Trophoblast cell (in vitro differentiated cells and primary cell): ENCODE measurements at regions not wholly inside any gene's neighbourhood (a gene's known extent, or its start where the extent isn't known, plus 50 kb on each side); places are given as distances from the start of the nearest gene placed in this dataset.

Experiments used
- DNase-seq, 2 donors: peaks; one replicate each; pipeline ENCODE4 v3.0.0-alpha.2; 2016
- H2AFZ ChIP-seq: 2 replicates; pipeline ENCODE4 v1.6.1; 2013; ENCODE audit warnings: low read length, moderate library complexity, mild to moderate bottlenecking; ENCODE audit not compliant: insufficient read depth, poor library complexity
- H2AK5ac ChIP-seq: 2 replicates; pipeline ENCODE4 v1.6.1; 2013; ENCODE audit warnings: mild to moderate bottlenecking, low read length
- H2BK120ac ChIP-seq: 2 replicates; pipeline ENCODE4 v1.6.1; 2013; ENCODE audit warnings: low read length, mild to moderate bottlenecking, moderate library complexity; ENCODE audit not compliant: insufficient read depth, poor library complexity
- H2BK12ac ChIP-seq: 2 replicates; pipeline ENCODE4 v1.6.1; 2013; ENCODE audit warnings: mild to moderate bottlenecking, low read length, moderate library complexity
- H2BK5ac ChIP-seq: 2 replicates; pipeline ENCODE4 v1.6.1; 2013; ENCODE audit warnings: low read length, low read depth, moderate library complexity, mild to moderate bottlenecking; ENCODE audit not compliant: poor library complexity
- H3K14ac ChIP-seq: 2 replicates; pipeline ENCODE4 v1.6.1; 2013; ENCODE audit warnings: mild to moderate bottlenecking, low read length
- H3K18ac ChIP-seq: 2 replicates; pipeline ENCODE4 v1.6.1; 2013; ENCODE audit warnings: mild to moderate bottlenecking, low read length
- H3K23ac ChIP-seq: 2 replicates; pipeline ENCODE4 v1.6.1; 2013; ENCODE audit warnings: low read length
- H3K27ac ChIP-seq: 2 replicates; pipeline ENCODE4 v1.5.1; 2013; ENCODE audit warnings: low read depth, mild to moderate bottlenecking, inconsistent platforms, low read length, moderate library complexity
- H3K27me3 ChIP-seq: 2 replicates; pipeline ENCODE4 v1.6.1; 2013; ENCODE audit warnings: inconsistent platforms, mild to moderate bottlenecking, low read length, moderate library complexity; ENCODE audit not compliant: insufficient read depth
- H3K36me3 ChIP-seq, 2 experiments: 1 replicate in 1 of 2; 2 replicates in 1 of 2; pipeline ENCODE4 v1.6.1; 2013; ENCODE audit warnings: low read length in 2 of 2, mild to moderate bottlenecking in 2 of 2, moderate library complexity in 1 of 2; ENCODE audit not compliant: insufficient read depth in 2 of 2, control insufficient read depth in 1 of 2
- H3K4ac ChIP-seq: 2 replicates; pipeline ENCODE4 v1.6.1; 2013; ENCODE audit warnings: low read depth, mild to moderate bottlenecking, low read length, moderate library complexity
- H3K4me1 ChIP-seq, 2 experiments: 1 replicate in 1 of 2; 2 replicates in 1 of 2; pipeline ENCODE4 v1.6.1; 2013; ENCODE audit warnings: low read length in 2 of 2, mild to moderate bottlenecking in 2 of 2, moderate library complexity in 1 of 2; ENCODE audit not compliant: insufficient read depth in 2 of 2, control insufficient read depth in 1 of 2
- H3K4me2 ChIP-seq: 2 replicates; pipeline ENCODE4 v1.6.1; 2013; ENCODE audit warnings: inconsistent platforms, mild to moderate bottlenecking, low read length, moderate library complexity
- H3K4me3 ChIP-seq: 2 replicates; pipeline ENCODE4 v1.5.1; 2013; ENCODE audit warnings: mild to moderate bottlenecking, low read depth, low read length, inconsistent platforms
- H3K79me1 ChIP-seq: one replicate; pipeline ENCODE4 v1.6.1; 2013; ENCODE audit warnings: low read length
- H3K79me2 ChIP-seq: 2 replicates; pipeline ENCODE4 v1.6.1; 2013; ENCODE audit warnings: low read length, mild to moderate bottlenecking; ENCODE audit not compliant: control insufficient read depth, insufficient read depth, poor library complexity
- H3K9ac ChIP-seq: 2 replicates; pipeline ENCODE4 v1.6.1; 2013; ENCODE audit warnings: mild to moderate bottlenecking, low read length
- H3K9me3 ChIP-seq: 2 replicates; pipeline ENCODE4 v1.6.1; 2013; ENCODE audit warnings: low read depth, mild to moderate bottlenecking, control low read depth, inconsistent platforms, low read length; ENCODE audit not compliant: insufficient read depth
- H4K12ac ChIP-seq: 2 replicates; pipeline ENCODE4 v1.6.1; 2013; ENCODE audit warnings: low read depth, mild to moderate bottlenecking, low read length, moderate library complexity
- H4K8ac ChIP-seq: 2 replicates; pipeline ENCODE4 v1.6.1; 2013; ENCODE audit warnings: low read depth, mild to moderate bottlenecking, low read length, moderate library complexity
- H4K91ac ChIP-seq: one replicate; pipeline ENCODE4 v1.6.1; 2013; ENCODE audit warnings: low read depth, mild to moderate bottlenecking, low read length, moderate library complexity
- WGBS: extraction: QIAGEN DNeasy Blood & Tissue Kit; methylation state at CpG from one replicate; pipeline ENCODE4 v1.1.7; 2013; ENCODE audit warnings: missing lambda C conversion rate; ENCODE audit not compliant: insufficient read length, insufficient coverage; ENCODE audit errors: extremely low coverage; 5-methylcytosine and 5-hydroxymethylcytosine counted together

DNA sequence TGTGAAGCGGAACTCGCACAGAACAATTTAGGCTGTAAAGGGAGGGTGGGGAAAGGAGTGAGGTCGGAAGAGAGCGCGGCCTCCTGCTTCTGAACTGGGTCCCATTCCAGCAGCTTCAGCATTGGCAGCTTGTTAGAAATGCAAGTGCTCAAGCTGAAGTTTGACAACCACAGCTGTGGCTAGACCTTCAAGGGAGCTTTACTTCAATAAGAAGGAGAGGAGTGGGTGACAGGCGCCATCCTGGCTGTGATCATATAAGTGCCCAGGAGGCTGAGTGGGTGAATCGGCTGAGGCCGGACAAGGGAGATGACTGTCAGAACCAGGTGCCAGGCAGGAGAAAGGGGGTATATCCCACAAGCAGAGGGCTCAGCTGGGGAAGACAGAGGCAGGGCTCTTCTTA lies 622.5 kb downstream of the GALR1 start:
- no peak overlapping the region for H3K9ac ChIP-seq
- no peak overlapping the region for H2AK5ac ChIP-seq
- no peak overlapping the region for H2AFZ ChIP-seq
- no CpG with 5 or more reads among the region's 8 CpGs for WGBS
- H3K36me3 ChIP-seq: no peaks in the 10 kb centered on the region
- no peaks in the 10 kb centered on the region for H3K27me3 ChIP-seq
- H3K27ac ChIP-seq: no peak overlapping the region
- no peak overlapping the region for H3K18ac ChIP-seq
- no peaks in the 10 kb centered on the region for H3K79me2 ChIP-seq
- no peak overlapping the region for H3K23ac ChIP-seq
- no peak overlapping the region for H3K4ac ChIP-seq
- no peak for DNase-seq
- no peak overlapping the region for H2BK120ac ChIP-seq
- no peaks in the 10 kb centered on the region for H3K4me1 ChIP-seq
- no peaks in the 10 kb centered on the region for H3K9me3 ChIP-seq
- H3K4me2 ChIP-seq: no peak overlapping the region
- no peak overlapping the region for H4K12ac ChIP-seq
- H3K14ac ChIP-seq: no peak overlapping the region
- H2BK12ac ChIP-seq: no peak overlapping the region
- H4K8ac ChIP-seq: no peak overlapping the region
- no peaks in the 10 kb centered on the region for H3K79me1 ChIP-seq
- no peak overlapping the region for H4K91ac ChIP-seq
- no peak overlapping the region for H3K4me3 ChIP-seq
- H2BK5ac ChIP-seq: no peak overlapping the region

DNA sequence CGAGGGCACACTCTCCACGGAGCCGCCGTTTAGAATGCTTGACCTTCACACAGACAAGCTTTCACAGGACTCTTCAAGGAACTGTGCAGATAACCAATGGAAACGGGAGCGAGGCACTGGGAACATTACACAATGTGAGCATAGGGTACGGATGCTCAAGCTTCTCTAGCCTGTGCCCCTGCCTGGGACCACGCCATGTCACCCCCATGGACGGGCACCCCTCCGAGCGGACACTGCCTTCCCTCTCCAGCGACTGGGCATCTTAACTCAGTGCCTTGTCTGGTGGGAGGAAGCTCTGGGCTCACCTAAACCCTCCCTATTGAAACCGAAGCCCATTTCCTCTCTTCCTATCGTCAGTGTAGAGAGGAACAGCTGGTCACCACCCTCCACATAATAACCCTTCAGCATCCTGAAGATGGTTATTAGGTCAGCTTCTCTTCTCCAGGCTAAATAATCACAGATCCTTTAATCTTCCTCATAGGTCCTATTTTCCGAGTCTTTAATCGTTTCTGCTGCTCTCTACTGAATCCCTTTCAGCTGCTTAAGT lies 626.7 kb downstream of the GALR1 start:
- H3K36me3 ChIP-seq: no peaks in the 10 kb centered on the region

DNA sequence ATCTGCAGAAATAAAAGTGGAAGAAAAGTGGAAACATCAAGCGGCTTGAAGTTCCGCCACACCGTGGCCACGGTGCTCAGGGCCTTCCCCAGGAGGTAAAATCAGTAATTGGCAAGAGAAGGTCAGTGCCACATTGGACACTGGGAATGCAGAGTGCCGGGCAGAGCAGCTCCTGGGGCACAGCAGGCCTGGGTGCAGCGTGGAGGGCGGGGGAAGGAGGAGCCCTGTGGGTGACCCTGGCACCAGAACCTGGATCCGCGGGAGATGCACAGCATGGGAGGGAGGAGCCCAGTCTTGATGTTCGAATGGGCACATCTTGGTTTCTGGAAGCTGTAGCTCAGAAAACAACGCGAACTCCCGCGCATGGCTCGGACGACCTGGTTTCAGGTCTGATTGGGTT lies 630.2 kb downstream of the GALR1 start:
- Histone ChIP-seq H3K9me3 (no peaks in the 10 kb centered on the region), H3K27ac (no peak overlapping the region), H3K4me1 (no peaks in the 10 kb centered on the region), H3K4me2 (no peak overlapping the region), H3K4ac (no peak overlapping the region), H4K12ac (no peak overlapping the region), H3K79me2 (no peaks in the 10 kb centered on the region), H3K36me3 (no peaks in the 10 kb centered on the region), H3K23ac (no peak overlapping the region), H3K14ac (no peak overlapping the region), H3K27me3 (no peaks in the 10 kb centered on the region), H4K8ac (no peak overlapping the region), H2BK12ac (no peak overlapping the region), H2AFZ (no peak overlapping the region), H3K9ac (no peak overlapping the region), H2AK5ac (no peak overlapping the region), H3K18ac (no peak overlapping the region), H2BK120ac (no peak overlapping the region), H2BK5ac (no peak overlapping the region), H3K79me1 (no peaks in the 10 kb centered on the region), H3K4me3 (no peak overlapping the region), H4K91ac (no peak overlapping the region)
- WGBS: no CpG with 5 or more reads among the region's 16 CpGs
- no peak for DNase-seq

More for the DNA sequence above, 626.7 kb downstream of the GALR1 start:
- Histone ChIP-seq H4K8ac (no peak overlapping the region), H3K18ac (no peak overlapping the region), H3K4me3 (no peak overlapping the region), H3K23ac (no peak overlapping the region), H3K4ac (no peak overlapping the region), H2BK120ac (no peak overlapping the region), H3K79me1 (no peaks in the 10 kb centered on the region), H2AK5ac (no peak overlapping the region), H4K91ac (no peak overlapping the region), H3K27ac (no peak overlapping the region), H3K14ac (no peak overlapping the region), H3K4me1 (no peaks in the 10 kb centered on the region), H3K9me3 (no peaks in the 10 kb centered on the region), H2BK5ac (no peak overlapping the region), H2AFZ (no peak overlapping the region), H2BK12ac (no peak overlapping the region), H3K79me2 (no peaks in the 10 kb centered on the region), H3K27me3 (no peaks in the 10 kb centered on the region), H3K9ac (no peak overlapping the region), H4K12ac (no peak overlapping the region), H3K4me2 (no peak overlapping the region)
- no peak for DNase-seq
- WGBS: no CpG with 5 or more reads among the region's 16 CpGs

DNA sequence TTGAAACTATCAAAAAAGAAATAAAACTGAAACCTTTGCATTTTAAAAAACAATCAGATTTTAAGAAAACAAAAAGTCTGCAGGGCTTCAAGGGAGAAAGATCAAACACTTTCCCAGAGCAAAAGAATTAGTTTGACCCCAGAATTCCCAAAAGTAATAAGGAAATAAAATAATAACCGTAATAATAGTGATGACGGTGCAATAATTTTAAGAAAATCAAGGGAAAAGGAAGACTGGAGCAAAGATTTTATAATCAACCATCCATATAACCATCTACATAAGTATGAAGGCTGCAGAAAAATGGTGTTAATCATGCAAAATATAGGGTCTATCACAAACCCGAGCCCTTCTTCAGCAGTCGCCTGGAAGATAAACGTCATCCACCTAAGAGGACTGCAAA lies 634.8 kb downstream of the GALR1 start:
- no peak overlapping the region for H4K8ac ChIP-seq
- no peak overlapping the region for H3K14ac ChIP-seq
- DNase-seq: no peak
- H3K4me1 ChIP-seq: no peaks in the 10 kb centered on the region
- H2AK5ac ChIP-seq: no peak overlapping the region
- no peaks in the 10 kb centered on the region for H3K79me2 ChIP-seq
- H3K4ac ChIP-seq: no peak overlapping the region
- H2BK120ac ChIP-seq: no peak overlapping the region
- no peak overlapping the region for H3K9ac ChIP-seq
- H4K12ac ChIP-seq: no peak overlapping the region
- H4K91ac ChIP-seq: no peak overlapping the region
- no peaks in the 10 kb centered on the region for H3K36me3 ChIP-seq
- no peaks in the 10 kb centered on the region for H3K79me1 ChIP-seq
- no peak overlapping the region for H3K4me2 ChIP-seq
- no peaks in the 10 kb centered on the region for H3K9me3 ChIP-seq
- no peak overlapping the region for H3K18ac ChIP-seq
- H3K27me3 ChIP-seq: no peaks in the 10 kb centered on the region
- WGBS: no CpG with 5 or more reads among the region's 5 CpGs
- no peak overlapping the region for H3K23ac ChIP-seq
- no peak overlapping the region for H3K27ac ChIP-seq
- no peak overlapping the region for H2AFZ ChIP-seq
- no peak overlapping the region for H3K4me3 ChIP-seq
- H2BK12ac ChIP-seq: no peak overlapping the region
- H2BK5ac ChIP-seq: no peak overlapping the region
